Lower leg skin (tissue), 3 donors: ENCODE measurements at regions not wholly inside any gene's neighbourhood (a gene's known extent, or its start where the extent isn't known, plus 50 kb on each side); places are given as distances from the start of the nearest gene placed in this dataset.

Experiments
- POLR2A ChIP-seq, 2 donors: fragments of 450-650 bp; IDR thresholded peaks; one replicate each; pipeline ENCODE4 v1.6.1; 2016 to 2017; ENCODE audit warnings: antibody characterized with exemption in 2 of 2, mild to moderate bottlenecking in 1 of 2, moderate library complexity in 1 of 2
- TF ChIP-seq, protein P1 (sequence below), 3 donors: fragments of 450-650 bp; IDR thresholded peaks; one replicate each; pipeline ENCODE4 v1.5.1; 2016; ENCODE audit warnings: antibody characterized with exemption in 3 of 3, mild to moderate bottlenecking in 3 of 3, moderate library complexity in 2 of 3

DNA sequence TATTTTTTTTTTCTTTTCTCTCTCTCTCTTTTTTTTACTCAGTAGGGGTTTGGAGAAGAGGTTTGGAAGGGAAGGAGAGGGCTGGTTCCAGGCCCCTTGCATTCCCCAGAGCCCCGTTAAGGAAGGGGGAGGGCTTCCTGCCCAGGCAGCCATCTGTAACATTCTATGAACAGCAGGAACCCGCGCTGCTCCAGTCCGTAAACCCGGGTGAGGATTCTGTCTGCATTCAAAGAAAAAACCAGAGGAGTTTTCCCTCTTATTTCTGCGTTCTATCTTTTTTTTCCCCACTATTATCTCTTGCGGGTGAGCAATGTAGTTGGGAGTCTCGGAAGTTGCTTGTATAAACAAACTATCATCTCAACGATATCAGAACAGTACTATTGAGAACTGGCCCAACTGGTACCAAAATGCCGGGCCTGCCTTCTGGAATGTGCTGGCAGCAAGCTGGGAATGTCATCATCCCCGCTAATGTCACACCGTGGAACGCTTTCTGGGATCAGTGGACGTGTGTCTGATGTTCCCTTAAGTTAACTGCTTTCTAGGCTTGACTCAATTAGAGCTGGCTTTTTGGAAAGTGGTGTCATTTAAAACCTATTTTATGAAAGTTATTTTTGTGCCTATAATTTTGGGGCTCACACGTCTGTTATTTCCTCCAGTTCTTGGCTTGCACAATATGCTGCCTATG, 153.1 kb upstream of the MEOX2 start:
- TF ChIP-seq, protein P1, sequence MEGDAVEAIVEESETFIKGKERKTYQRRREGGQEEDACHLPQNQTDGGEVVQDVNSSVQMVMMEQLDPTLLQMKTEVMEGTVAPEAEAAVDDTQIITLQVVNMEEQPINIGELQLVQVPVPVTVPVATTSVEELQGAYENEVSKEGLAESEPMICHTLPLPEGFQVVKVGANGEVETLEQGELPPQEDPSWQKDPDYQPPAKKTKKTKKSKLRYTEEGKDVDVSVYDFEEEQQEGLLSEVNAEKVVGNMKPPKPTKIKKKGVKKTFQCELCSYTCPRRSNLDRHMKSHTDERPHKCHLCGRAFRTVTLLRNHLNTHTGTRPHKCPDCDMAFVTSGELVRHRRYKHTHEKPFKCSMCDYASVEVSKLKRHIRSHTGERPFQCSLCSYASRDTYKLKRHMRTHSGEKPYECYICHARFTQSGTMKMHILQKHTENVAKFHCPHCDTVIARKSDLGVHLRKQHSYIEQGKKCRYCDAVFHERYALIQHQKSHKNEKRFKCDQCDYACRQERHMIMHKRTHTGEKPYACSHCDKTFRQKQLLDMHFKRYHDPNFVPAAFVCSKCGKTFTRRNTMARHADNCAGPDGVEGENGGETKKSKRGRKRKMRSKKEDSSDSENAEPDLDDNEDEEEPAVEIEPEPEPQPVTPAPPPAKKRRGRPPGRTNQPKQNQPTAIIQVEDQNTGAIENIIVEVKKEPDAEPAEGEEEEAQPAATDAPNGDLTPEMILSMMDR (IDR thresholded peaks at IDR 0.05): no peak
- TF ChIP-seq POLR2A (IDR thresholded peaks at IDR 0.05): no peak
